Stimulated activated effector memory CD8-positive, alpha-beta T cell treated with anti-CD3 and anti-CD28 coated beads, Interleukin-12 subunit alpha, Interleukin-12 subunit beta, amount 100 ng/mL, for 72 hours (primary cell): ENCODE measurements at regions not wholly inside any gene's neighbourhood (a gene's known extent, or its start where the extent isn't known, plus 50 kb on each side); places are given as distances from the start of the nearest gene placed in this dataset.
A peak's percentile ranks its signal among the peaks of the same experiment; 100 is the strongest.

ENCODE experiments used
- ATAC-seq: fragments of 150-1000 bp; cut with Tn5 transposase; 2 replicates; pipeline ENCODE4 v1.10.0; 2021
- DNase-seq, 2 donors: peaks; one replicate each; pipeline ENCODE4 v3.0.0; 2021 to 2022; ENCODE audit warnings: low spot score in 2 of 2
- H3K27ac Mint-ChIP-seq: one replicate; pipeline ENCODE4 v1.8.0; 2022; ENCODE audit warnings: mild to moderate bottlenecking, mixed read lengths
- H3K36me3 Mint-ChIP-seq: one replicate; pipeline ENCODE4 v1.8.0; 2022; ENCODE audit warnings: mild to moderate bottlenecking, mixed read lengths
- H3K4me1 Mint-ChIP-seq: one replicate; pipeline ENCODE4 v1.8.0; 2022; ENCODE audit warnings: mixed read lengths
- H3K4me3 Mint-ChIP-seq: one replicate; pipeline ENCODE4 v1.8.0; 2022; ENCODE audit warnings: mild to moderate bottlenecking, mixed read lengths
- H3K9me3 Mint-ChIP-seq: one replicate; pipeline ENCODE4 v1.8.0; 2022; ENCODE audit warnings: mixed read lengths

GRCh38 chr16:85308611-85309540, 196.6 kb upstream of the CIBAR2 start:
- H3K9me3 Mint-ChIP-seq: no peaks in the 10 kb centered on the region
- H3K4me1 Mint-ChIP-seq: peaks cover 17% of the 10 kb centered on the region
- no peak overlapping the region for H3K4me3 Mint-ChIP-seq
- DNase-seq: no peak
- no peak for ATAC-seq
- H3K27ac Mint-ChIP-seq: no peak overlapping the region
- H3K36me3 Mint-ChIP-seq: no peaks in the 10 kb centered on the region

- H3K36me3 Mint-ChIP-seq: no peaks in the 10 kb centered on the region
- H3K9me3 Mint-ChIP-seq: no peaks in the 10 kb centered on the region
- H3K27ac Mint-ChIP-seq: no peak overlapping the region
- ATAC-seq (no peak), DNase-seq (no peak)
- H3K4me1 Mint-ChIP-seq: peaks cover 17% of the 10 kb centered on the region
- H3K4me3 Mint-ChIP-seq: no peak overlapping the region
Measured at GRCh38 chr16:85309656-85310587, 197.7 kb upstream of the CIBAR2 start.

DNA sequence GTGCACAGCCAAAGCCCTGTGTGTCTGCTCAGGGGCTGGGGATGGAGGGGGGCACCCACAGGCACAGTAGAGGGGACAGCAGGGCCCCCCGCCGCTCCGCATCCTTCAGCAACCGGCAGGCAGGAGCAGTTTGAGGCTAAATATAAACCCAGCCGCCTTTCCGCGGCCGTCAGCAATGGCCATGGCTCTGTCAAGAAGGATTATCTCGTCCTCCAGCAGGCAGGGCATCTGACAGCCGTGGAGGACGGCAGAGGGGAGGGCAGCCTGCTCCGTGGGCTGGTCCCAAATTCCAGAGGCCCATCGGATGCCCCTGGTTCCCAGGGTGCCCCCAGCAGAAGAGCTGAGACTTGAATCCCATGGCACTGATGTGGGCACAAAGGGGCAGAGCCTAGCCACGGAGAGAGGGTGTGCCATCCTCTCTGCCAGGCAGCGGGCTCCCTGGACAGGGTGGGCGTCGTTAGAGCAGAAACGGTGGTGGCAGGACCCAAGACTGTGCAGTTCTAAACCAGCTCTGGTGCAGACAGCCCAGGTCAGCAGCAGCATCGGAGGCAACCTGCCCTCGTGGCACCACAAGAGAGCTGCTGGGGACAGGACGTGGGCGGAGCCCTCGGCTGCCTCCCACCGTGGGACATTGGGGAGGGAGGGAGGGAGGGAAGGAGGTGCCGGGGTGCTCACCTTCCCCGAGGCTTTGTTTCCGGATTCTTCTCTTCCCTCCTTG, 198.8 kb upstream of the CIBAR2 start:
- H3K4me3 Mint-ChIP-seq: no peak overlapping the region
- H3K36me3 Mint-ChIP-seq: no peaks in the 10 kb centered on the region
- H3K9me3 Mint-ChIP-seq: no peaks in the 10 kb centered on the region
- peaks cover 15% of the 10 kb centered on the region for H3K4me1 Mint-ChIP-seq
- no peak overlapping the region for H3K27ac Mint-ChIP-seq
- no peak for DNase-seq
- no peak for ATAC-seq

GRCh38 chr16:85311741-85312140, 199.5 kb upstream of the CIBAR2 start:
- Mint-ChIP-seq H3K4me3 (no peak overlapping the region), H3K27ac (no peak overlapping the region), H3K36me3 (no peaks in the 10 kb centered on the region), H3K9me3 (no peaks in the 10 kb centered on the region), H3K4me1 (peaks cover 15% of the 10 kb centered on the region)
- no peak for ATAC-seq
- no peak for DNase-seq

- Mint-ChIP-seq H3K27ac (no peak overlapping the region), H3K4me3 (no peak overlapping the region), H3K9me3 (no peaks in the 10 kb centered on the region), H3K36me3 (no peaks in the 10 kb centered on the region), H3K4me1 (peaks cover 15% of the 10 kb centered on the region)
- DNase-seq: no peak
- ATAC-seq: no peak
Measured at GRCh38 chr16:85312174-85312573, 199.9 kb upstream of the CIBAR2 start.

GRCh38 chr16:85312642-85313525, 200.6 kb upstream of the CIBAR2 start:
- Mint-ChIP-seq H3K4me1 (peaks cover 15% of the 10 kb centered on the region), H3K36me3 (no peaks in the 10 kb centered on the region), H3K27ac (no peak overlapping the region), H3K4me3 (no peak overlapping the region), H3K9me3 (no peaks in the 10 kb centered on the region)
- DNase-seq: no peak
- no peak for ATAC-seq

GRCh38 chr16:85313526-85314301, 201.4 kb upstream of the CIBAR2 start:
- Mint-ChIP-seq H3K36me3 (no peaks in the 10 kb centered on the region), H3K9me3 (no peaks in the 10 kb centered on the region), H3K4me3 (no peak overlapping the region), H3K4me1 (peaks cover 15% of the 10 kb centered on the region), H3K27ac (no peak overlapping the region)
- DNase-seq: no peak
- ATAC-seq: no peak

DNA sequence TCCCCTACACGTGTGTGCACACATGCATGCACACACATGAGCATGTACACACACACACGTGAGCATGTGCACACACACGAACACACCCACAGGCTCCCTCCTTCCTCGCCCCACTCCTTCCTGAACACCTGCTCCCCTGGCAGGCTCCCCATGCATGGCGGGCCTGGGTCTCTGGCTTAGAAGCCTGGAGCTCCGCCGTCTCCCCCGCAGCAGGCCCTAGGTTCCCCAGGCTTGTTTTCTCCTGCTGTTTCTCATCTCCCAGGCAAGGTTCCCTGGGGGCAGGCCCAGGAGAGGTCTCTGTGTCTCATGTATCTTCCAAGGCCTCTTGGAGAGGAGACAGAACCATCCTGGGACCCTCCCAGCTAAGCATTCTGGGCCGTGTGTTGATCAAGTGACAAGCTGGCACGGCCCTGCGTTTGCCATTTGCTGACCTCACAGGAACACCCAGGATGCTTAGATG, 202.3 kb upstream of the CIBAR2 start:
- no peaks in the 10 kb centered on the region for H3K9me3 Mint-ChIP-seq
- H3K4me1 Mint-ChIP-seq: peaks cover 15% of the 10 kb centered on the region
- no peak overlapping the region for H3K27ac Mint-ChIP-seq
- ATAC-seq (no peak), DNase-seq (no peak)
- H3K36me3 Mint-ChIP-seq: no peaks in the 10 kb centered on the region
- H3K4me3 Mint-ChIP-seq: no peak overlapping the region

GRCh38 chr16:85315866-85316265, 203.6 kb upstream of the CIBAR2 start:
- no peak overlapping the region for H3K4me3 Mint-ChIP-seq
- DNase-seq (no peak), ATAC-seq (no peak)
- no peak overlapping the region for H3K27ac Mint-ChIP-seq
- peaks cover 15% of the 10 kb centered on the region for H3K4me1 Mint-ChIP-seq
- H3K36me3 Mint-ChIP-seq: no peaks in the 10 kb centered on the region
- no peaks in the 10 kb centered on the region for H3K9me3 Mint-ChIP-seq

- Mint-ChIP-seq H3K27ac (no peak overlapping the region), H3K9me3 (no peaks in the 10 kb centered on the region)
- DNase-seq: peak; percentile 19 to 69
Measured at GRCh38 chr16:85316321-85316919, 204.1 kb upstream of the CIBAR2 start.

GRCh38 chr16:85316944-85317343, 204.7 kb upstream of the CIBAR2 start:
- Mint-ChIP-seq H3K4me3 (no peak overlapping the region), H3K4me1 (peaks cover 6% of the 10 kb centered on the region), H3K36me3 (no peaks in the 10 kb centered on the region), H3K9me3 (no peaks in the 10 kb centered on the region), H3K27ac (no peak overlapping the region)
- no peak for DNase-seq
- ATAC-seq: no peak

More at GRCh38 chr16:85316321-85316919, 204.1 kb upstream of the CIBAR2 start:
- Mint-ChIP-seq H3K4me3 (no peak overlapping the region), H3K36me3 (no peaks in the 10 kb centered on the region), H3K4me1 (peaks cover 9% of the 10 kb centered on the region)
- peak; percentile 71 for ATAC-seq

DNA sequence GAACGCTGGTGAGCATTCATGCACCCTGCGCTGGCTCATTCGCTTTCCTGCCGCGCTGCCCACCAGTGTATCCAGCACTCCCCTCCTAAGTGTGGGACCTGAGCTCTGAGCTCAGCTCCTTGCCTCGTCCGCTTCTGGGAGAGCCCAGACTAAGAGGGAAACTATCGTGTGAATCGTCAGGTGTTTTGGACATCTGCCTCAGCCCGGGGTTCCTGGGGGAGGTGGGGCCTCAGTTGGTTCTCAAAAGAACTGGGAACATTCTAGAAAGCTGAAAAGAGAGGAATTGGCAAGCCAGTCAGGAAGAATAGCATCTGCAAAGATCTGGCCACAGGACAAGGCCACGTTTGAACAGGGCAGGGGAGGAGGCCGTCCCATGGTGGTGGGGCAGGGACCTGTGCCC, 205.4 kb upstream of the CIBAR2 start:
- no peak for DNase-seq
- no peak overlapping the region for H3K27ac Mint-ChIP-seq
- H3K9me3 Mint-ChIP-seq: no peaks in the 10 kb centered on the region
- ATAC-seq: no peak
- no peaks in the 10 kb centered on the region for H3K36me3 Mint-ChIP-seq
- H3K4me1 Mint-ChIP-seq: peaks cover 6% of the 10 kb centered on the region
- no peak overlapping the region for H3K4me3 Mint-ChIP-seq

DNA sequence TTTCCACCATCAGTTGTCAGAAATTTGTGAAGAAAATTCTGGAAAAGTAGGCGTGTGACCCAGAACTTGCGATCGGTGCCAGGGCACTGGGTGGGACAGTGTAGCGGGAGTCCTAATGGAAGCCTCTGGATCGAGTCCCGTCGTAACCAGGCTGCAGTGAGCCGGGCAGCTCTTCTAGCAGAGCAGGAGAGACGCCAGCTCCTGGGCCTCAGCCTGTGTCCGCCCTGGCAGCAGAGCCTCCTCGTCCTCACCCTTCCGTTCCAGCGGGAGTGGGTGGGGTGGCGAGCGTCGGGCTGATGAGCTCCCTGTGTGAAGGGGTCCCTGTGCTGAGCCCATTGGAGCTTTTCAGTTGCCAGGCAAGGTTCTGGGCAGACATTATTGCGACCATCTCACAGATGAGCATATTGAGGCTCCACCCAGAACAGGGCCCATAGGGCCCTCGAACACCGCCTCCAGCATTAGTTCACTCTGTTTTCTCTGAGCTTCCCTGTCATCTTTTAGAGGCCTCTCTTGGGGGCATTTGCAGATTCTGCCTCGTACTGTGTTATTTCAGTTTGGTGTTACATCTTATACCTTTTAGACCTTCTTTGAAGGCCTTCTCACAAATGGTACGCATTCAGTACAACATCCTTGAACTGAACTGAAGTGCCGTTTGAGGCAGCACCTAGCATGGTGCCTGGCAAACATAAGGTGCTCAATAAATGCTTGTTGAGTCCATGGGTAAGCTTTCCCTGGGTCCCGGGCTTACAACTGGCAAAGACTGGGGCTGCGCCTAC, 207.1 kb upstream of the CIBAR2 start:
- H3K4me1 Mint-ChIP-seq: peaks cover 6% of the 10 kb centered on the region
- DNase-seq (no peak), ATAC-seq (no peak)
- no peaks in the 10 kb centered on the region for H3K36me3 Mint-ChIP-seq
- H3K4me3 Mint-ChIP-seq: no peak overlapping the region
- H3K9me3 Mint-ChIP-seq: peaks cover 2% of the 10 kb centered on the region
- no peak overlapping the region for H3K27ac Mint-ChIP-seq
